Stomach (tissue), 4 donors: ENCODE measurements at regions not wholly inside any gene's neighbourhood (a gene's known extent, or its start where the extent isn't known, plus 50 kb on each side); places are given as distances from the start of the nearest gene placed in this dataset.

Experiments used
- CTCF ChIP-seq, 7 experiments: fragments of 450-650 bp in 4 of 7; fragments of 200-600 bp in 3 of 7; sonication (generic) in 3 of 7; IDR thresholded peaks; one replicate each; pipeline ENCODE4 v1.5.1; 2016 to 2019; ENCODE audit warnings: antibody characterized with exemption in 7 of 7, control low read depth in 2 of 7, mild to moderate bottlenecking in 1 of 7
- POLR2A ChIP-seq, 4 donors: fragments of 450-650 bp; IDR thresholded peaks; one replicate each; pipeline ENCODE4 v1.6.1; 2016; ENCODE audit warnings: antibody characterized with exemption in 4 of 4, control low read depth in 2 of 4, mild to moderate bottlenecking in 1 of 4, moderate library complexity in 1 of 4
- POLR2AphosphoS5 ChIP-seq, 3 donors: sonication (generic); formaldehyde crosslinking; IDR thresholded peaks; one replicate each; pipeline ENCODE4 v1.6.1; 2016; ENCODE audit warnings: antibody characterized with exemption in 3 of 3

GRCh38 chr6:1203546-1203945, 108.4 kb upstream of the FOXQ1 start:
- TF ChIP-seq POLR2AphosphoS5 (IDR thresholded peaks at IDR 0.05) (no peak), CTCF (IDR thresholded peaks at IDR 0.05) (no peak), POLR2A (IDR thresholded peaks at IDR 0.05) (no peak)
